ENCODE measurements at regions not wholly inside any gene's neighbourhood (a gene's known extent, or its start where the extent isn't known, plus 50 kb on each side); places are given as distances from the start of the nearest gene placed in this dataset.
"Not testable (repeated sequence)": the region's sequence is repeated elsewhere in the genome, so short reads cannot be mapped to it uniquely, and the experiment has no call there.

- TF ChIP-seq CTCF, POLR2AphosphoS5, EP300, POLR2A (IDR thresholded peaks at IDR 0.05): not testable (repeated sequence)
These were observed 276.9 kb downstream of the SEC61B start for GRCh38 chr9:99498979-99499378.
